ENCODE measurements at regions not wholly inside any gene's neighbourhood (a gene's known extent, or its start where the extent isn't known, plus 50 kb on each side); places are given as distances from the start of the nearest gene placed in this dataset.

DNA sequence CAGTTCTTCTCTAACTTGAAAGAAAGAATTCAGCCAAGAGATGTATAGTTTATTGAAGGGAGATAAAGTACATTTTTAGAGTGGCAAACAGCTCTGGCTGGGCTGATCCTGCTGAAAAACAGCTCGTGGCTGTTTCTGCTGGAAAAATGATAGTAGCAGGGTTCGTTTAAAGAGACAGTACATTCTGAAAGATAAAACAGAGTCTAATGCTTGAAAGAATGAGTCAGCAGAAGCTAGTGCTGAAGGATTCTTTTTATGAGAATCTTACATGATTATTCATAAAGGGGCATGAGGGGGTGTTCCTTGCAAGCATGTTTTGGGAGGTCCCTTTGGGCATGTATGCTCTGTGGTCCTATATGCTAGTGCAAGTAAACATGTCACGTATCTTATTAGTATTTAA lies 790.0 kb downstream of the PCDH18 start:
- no peak for DNase-seq
- intact Hi-C loops (cut with DNase I): no loop called here
- TF ChIP-seq, protein P1, sequence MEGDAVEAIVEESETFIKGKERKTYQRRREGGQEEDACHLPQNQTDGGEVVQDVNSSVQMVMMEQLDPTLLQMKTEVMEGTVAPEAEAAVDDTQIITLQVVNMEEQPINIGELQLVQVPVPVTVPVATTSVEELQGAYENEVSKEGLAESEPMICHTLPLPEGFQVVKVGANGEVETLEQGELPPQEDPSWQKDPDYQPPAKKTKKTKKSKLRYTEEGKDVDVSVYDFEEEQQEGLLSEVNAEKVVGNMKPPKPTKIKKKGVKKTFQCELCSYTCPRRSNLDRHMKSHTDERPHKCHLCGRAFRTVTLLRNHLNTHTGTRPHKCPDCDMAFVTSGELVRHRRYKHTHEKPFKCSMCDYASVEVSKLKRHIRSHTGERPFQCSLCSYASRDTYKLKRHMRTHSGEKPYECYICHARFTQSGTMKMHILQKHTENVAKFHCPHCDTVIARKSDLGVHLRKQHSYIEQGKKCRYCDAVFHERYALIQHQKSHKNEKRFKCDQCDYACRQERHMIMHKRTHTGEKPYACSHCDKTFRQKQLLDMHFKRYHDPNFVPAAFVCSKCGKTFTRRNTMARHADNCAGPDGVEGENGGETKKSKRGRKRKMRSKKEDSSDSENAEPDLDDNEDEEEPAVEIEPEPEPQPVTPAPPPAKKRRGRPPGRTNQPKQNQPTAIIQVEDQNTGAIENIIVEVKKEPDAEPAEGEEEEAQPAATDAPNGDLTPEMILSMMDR (IDR thresholded peaks at IDR 0.05): no peak
- no peak overlapping the region for H3K4me3 ChIP-seq
- no peaks in the 10 kb centered on the region for H3K4me1 ChIP-seq
- no peak overlapping the region for H3K27ac ChIP-seq
- H3K36me3 ChIP-seq: no peaks in the 10 kb centered on the region
- no peaks in the 10 kb centered on the region for H3K9me3 ChIP-seq
- H3K27me3 ChIP-seq: no peaks in the 10 kb centered on the region
- no peak overlapping the region for H3K9ac ChIP-seq (ENCODE audit: low read depth in 2 of 2, low read length in 2 of 2)

DNA sequence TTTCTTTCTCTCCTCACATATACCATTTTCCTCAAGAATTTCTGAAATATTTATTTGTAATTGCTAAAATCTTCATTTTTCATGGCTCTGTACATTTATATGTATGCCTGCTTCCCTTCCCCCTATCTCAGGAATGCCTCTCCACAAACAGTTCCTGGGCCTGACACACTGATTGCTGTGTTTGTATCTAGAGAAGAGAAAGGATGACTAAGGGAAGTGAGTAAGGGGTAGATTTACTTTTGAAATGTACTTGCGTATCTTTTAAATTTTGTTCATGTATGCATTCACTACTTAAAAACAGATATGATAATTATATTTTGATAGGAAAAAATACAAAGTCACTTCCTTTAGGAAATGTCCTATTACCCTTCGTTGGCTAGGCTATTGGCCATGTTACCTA lies 790.8 kb downstream of the PCDH18 start:
- intact Hi-C loops (cut with DNase I): no loop called here
- Histone ChIP-seq H3K9me3 (no peaks in the 10 kb centered on the region), H3K4me3 (no peak overlapping the region), H3K4me1 (no peaks in the 10 kb centered on the region), H3K36me3 (no peaks in the 10 kb centered on the region), H3K9ac (ENCODE audit: low read depth in 2 of 2, low read length in 2 of 2) (no peak overlapping the region), H3K27ac (no peak overlapping the region), H3K27me3 (no peaks in the 10 kb centered on the region)
- TF ChIP-seq, protein P1 (IDR thresholded peaks at IDR 0.05): no peak
- no peak for DNase-seq

DNA sequence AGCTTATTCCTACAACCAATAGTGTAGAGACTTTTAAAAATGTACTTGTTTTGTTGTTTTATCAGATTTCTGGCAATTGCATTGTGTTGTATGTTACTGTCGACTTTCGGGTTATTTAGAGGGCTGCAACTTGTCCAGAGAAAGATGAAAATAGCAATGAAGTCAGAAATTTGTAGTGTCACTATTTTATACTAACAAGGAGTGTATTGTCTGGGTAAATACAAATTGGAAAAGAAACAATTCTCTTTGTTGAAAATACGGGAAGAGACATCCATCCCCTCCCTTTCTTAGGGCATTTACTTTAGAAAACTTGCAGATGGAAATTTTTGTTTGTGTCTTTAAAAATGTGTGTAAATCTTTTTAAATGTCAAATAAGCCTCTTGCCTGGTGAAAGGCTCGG lies 792.0 kb downstream of the PCDH18 start:
- no peaks in the 10 kb centered on the region for H3K9me3 ChIP-seq
- H3K9ac ChIP-seq (ENCODE audit: low read depth in 2 of 2, low read length in 2 of 2): no peak overlapping the region
- DNase-seq: no peak
- TF ChIP-seq, protein P1 (IDR thresholded peaks at IDR 0.05): no peak
- no peak overlapping the region for H3K27ac ChIP-seq
- intact Hi-C loops (cut with DNase I): no loop called here
- no peaks in the 10 kb centered on the region for H3K4me1 ChIP-seq
- H3K27me3 ChIP-seq: no peaks in the 10 kb centered on the region
- no peaks in the 10 kb centered on the region for H3K36me3 ChIP-seq
- no peak overlapping the region for H3K4me3 ChIP-seq

DNA sequence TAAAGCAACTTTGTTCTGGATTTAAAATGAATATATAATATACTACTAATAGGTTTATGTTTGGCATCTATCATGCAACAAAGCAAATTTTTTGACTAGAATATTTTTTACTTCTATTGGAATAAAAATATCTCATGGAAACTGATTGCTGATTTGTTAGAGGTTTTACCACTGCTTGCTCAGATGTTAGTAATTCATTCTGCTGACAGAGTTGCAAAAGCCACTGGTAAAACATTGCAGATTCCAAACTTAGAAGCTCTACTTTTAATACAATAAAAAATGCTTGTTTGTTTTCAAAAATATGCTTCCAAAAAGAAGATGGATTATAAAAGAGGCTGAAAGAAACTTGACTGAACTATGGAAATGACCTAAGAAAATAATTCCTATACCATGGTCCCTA lies 795.2 kb downstream of the PCDH18 start:
- H3K4me1 ChIP-seq: no peaks in the 10 kb centered on the region
- intact Hi-C loops (cut with DNase I): no loop called here
- H3K27me3 ChIP-seq: no peaks in the 10 kb centered on the region
- H3K9ac ChIP-seq (ENCODE audit: low read depth in 2 of 2, low read length in 2 of 2): no peak overlapping the region
- H3K27ac ChIP-seq: no peak overlapping the region
- DNase-seq: no peak
- TF ChIP-seq, protein P1 (IDR thresholded peaks at IDR 0.05): no peak
- no peak overlapping the region for H3K4me3 ChIP-seq
- H3K9me3 ChIP-seq: no peaks in the 10 kb centered on the region
- H3K36me3 ChIP-seq: no peaks in the 10 kb centered on the region

- Histone ChIP-seq H3K9me3 (no peaks in the 10 kb centered on the region), H3K4me3 (no peak overlapping the region), H3K9ac (ENCODE audit: low read depth in 2 of 2, low read length in 2 of 2) (no peak overlapping the region), H3K27ac (no peak overlapping the region), H3K27me3 (no peaks in the 10 kb centered on the region), H3K4me1 (no peaks in the 10 kb centered on the region), H3K36me3 (no peaks in the 10 kb centered on the region)
- TF ChIP-seq, protein P1 (IDR thresholded peaks at IDR 0.05): no peak
- intact Hi-C loops (cut with DNase I): no loop called here
- DNase-seq: no peak
Observed at GRCh38 chr4:136731025-136731424, 801.3 kb downstream of the PCDH18 start.

Measured in colonic mucosa (tissue), 4 donors.